Activated CD4-positive, alpha-beta T cell treated with anti-CD3 and anti-CD28 coated beads, Interleukin-10, Interleukin-2, amounts not matched to agents 100 ng/mL and 50 ng/mL, durations not matched to agents 16 hours and 8 hours (primary cell): ENCODE measurements at regions not wholly inside any gene's neighbourhood (a gene's known extent, or its start where the extent isn't known, plus 50 kb on each side); places are given as distances from the start of the nearest gene placed in this dataset.

Source experiments
- DNase-seq: peaks from one replicate; pipeline ENCODE4 v3.0.0-alpha.2; 2020

- no peak for DNase-seq
These were observed 189.5 kb downstream of the REEP3 start for GRCh38 chr10:63710703-63711102.

GRCh38 chr10:63711361-63711760 lies 190.2 kb downstream of the REEP3 start:
- DNase-seq, result no peak

- no peak for DNase-seq
These were observed 190.9 kb downstream of the REEP3 start for GRCh38 chr10:63711867-63712716.

- DNase-seq, result no peak
These were observed 191.5 kb downstream of the REEP3 start for GRCh38 chr10:63712717-63713115.

GRCh38 chr10:63713191-63714144 lies 192.3 kb downstream of the REEP3 start:
- DNase-seq, result no peak

GRCh38 chr10:63716016-63716580 lies 194.9 kb downstream of the REEP3 start:
- DNase-seq, result no peak

- no peak for DNase-seq
These were observed 196.0 kb downstream of the REEP3 start for GRCh38 chr10:63717027-63717715.

GRCh38 chr10:63718006-63718405 lies 196.8 kb downstream of the REEP3 start:
- no peak for DNase-seq

- no peak for DNase-seq
These were observed 197.2 kb downstream of the REEP3 start for GRCh38 chr10:63718421-63718820.

- DNase-seq, result no peak
These were observed 198.1 kb downstream of the REEP3 start for GRCh38 chr10:63719226-63719856.

GRCh38 chr10:63720072-63720537 lies 198.9 kb downstream of the REEP3 start:
- peak; percentile 75 for DNase-seq

GRCh38 chr10:63720676-63721075 lies 199.5 kb downstream of the REEP3 start:
- peak; percentile 17 for DNase-seq

- DNase-seq, result no peak
These were observed 201.3 kb downstream of the REEP3 start for GRCh38 chr10:63722537-63722936.

GRCh38 chr10:63723320-63723719 lies 202.1 kb downstream of the REEP3 start:
- DNase-seq, result no peak

- DNase-seq, result no peak
These were observed 202.5 kb downstream of the REEP3 start for GRCh38 chr10:63723741-63724140.

- no peak for DNase-seq
These were observed 203.7 kb downstream of the REEP3 start for GRCh38 chr10:63724922-63725321.

- DNase-seq, result no peak
These were observed 205.7 kb downstream of the REEP3 start for GRCh38 chr10:63726867-63727266.

- DNase-seq, result no peak
These were observed 206.4 kb downstream of the REEP3 start for GRCh38 chr10:63727636-63728035.

GRCh38 chr10:63735305-63735704 lies 214.1 kb downstream of the REEP3 start:
- no peak for DNase-seq

- no peak for DNase-seq
These were observed 217.2 kb downstream of the REEP3 start for GRCh38 chr10:63738410-63738809.

- DNase-seq, result no peak
These were observed 223.1 kb downstream of the REEP3 start for GRCh38 chr10:63744060-63744941.
